OCI-LY7 (cell line): ENCODE measurements at regions not wholly inside any gene's neighbourhood (a gene's known extent, or its start where the extent isn't known, plus 50 kb on each side); places are given as distances from the start of the nearest gene placed in this dataset.

Source experiments
- CTCF ChIP-seq: fragments of 200-600 bp; sonication (generic); conservative IDR thresholded peaks from 2 replicates; pipeline ENCODE4 v1.5.1; 2014; ENCODE audit warnings: mild to moderate bottlenecking, antibody characterized with exemption, low read length, moderate library complexity, mixed read lengths
- EZH2phosphoT487 ChIP-seq: fragments of 200-600 bp; sonication (generic); IDR thresholded peaks from 2 replicates; pipeline ENCODE4 v1.6.1; 2018; ENCODE audit warnings: low read depth, borderline replicate concordance, mild to moderate bottlenecking, mixed run types, antibody characterized with exemption, low read length, moderate library complexity, mixed read lengths

GRCh38 chr4:72951147-72951546 is 118.4 kb downstream of the COX18 start:
- TF ChIP-seq CTCF (0 out of 2 replicates have a peak, but pooled peaks have one; percentile 17), EZH2phosphoT487 (no peak)
